HG02571 (cell line): ENCODE measurements at regions not wholly inside any gene's neighbourhood (a gene's known extent, or its start where the extent isn't known, plus 50 kb on each side); places are given as distances from the start of the nearest gene placed in this dataset.

Source experiments
- ATAC-seq: cut with Tn5 transposase; IDR thresholded peaks from one replicate; pipeline ENCODE4 v1.9.1; 2021; ENCODE audit warnings: mild to moderate bottlenecking, moderate library complexity; ENCODE audit not compliant: unreplicated experiment

DNA sequence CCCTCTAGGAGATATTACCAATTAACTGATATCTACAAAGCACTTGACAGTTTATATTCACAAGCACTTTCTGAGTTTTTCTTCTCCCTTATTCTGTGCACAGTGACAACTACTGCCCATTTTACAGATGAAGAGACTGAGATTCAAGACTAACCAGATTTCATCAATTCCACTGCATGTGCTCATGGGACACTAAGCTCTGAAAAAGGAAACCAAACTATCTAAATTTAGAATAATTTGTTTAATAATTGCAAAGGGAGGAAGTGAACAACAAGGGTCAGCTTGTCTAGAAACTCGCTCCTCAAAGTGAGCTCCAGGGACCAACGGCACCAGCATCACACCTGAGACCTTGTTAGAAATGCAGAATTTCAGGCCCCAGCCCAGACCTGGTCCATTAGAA lies 50.8 kb upstream of the MYLIP start:
- no peak for ATAC-seq

- ATAC-seq, result no peak
These were observed 59.2 kb upstream of the MYLIP start for GRCh38 chr6:16069671-16070070.

DNA sequence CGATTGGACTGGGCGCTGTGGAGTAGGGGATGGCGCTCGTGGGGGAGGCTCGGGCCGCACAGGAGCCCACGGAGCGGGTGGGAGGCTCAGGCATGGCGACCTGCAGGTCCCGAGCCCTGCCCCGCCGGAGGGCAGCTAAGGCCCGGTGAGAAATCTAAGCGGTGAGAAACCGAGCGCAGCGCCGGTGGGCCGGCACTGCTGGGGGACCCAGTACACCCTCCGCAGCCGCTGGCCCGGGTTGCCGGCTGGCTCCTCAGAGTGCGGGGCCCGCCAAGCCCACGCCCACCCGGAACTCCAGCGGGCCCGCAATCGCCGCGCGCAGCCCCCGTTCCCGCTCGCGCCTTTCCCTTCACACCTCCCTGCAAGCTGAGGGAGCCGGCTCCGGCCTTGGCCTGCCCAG lies 59.7 kb upstream of the MYLIP start:
- ATAC-seq, result no peak

- ATAC-seq, result no peak
These were observed 61.3 kb upstream of the MYLIP start for GRCh38 chr6:16067568-16067967.

DNA sequence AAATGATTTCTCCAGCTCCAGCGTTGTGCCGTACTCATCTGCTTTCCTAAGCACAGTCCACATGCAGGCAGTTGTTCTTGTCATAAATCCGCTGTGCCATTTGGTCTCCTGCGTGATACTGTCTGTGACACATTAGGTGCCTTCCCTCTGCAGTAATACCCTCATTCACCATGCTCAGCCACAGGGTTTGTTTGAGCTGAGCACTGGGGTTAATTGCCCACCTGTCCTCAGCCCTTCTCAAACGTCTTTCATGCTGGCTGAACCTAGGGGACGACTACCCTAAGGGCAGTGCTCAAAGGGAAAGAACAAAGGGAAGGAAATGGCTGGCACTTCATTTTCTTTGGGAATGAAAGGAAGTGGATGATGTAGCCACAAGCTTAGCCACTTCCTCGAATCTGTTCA lies 64.2 kb upstream of the MYLIP start:
- no peak for ATAC-seq

DNA sequence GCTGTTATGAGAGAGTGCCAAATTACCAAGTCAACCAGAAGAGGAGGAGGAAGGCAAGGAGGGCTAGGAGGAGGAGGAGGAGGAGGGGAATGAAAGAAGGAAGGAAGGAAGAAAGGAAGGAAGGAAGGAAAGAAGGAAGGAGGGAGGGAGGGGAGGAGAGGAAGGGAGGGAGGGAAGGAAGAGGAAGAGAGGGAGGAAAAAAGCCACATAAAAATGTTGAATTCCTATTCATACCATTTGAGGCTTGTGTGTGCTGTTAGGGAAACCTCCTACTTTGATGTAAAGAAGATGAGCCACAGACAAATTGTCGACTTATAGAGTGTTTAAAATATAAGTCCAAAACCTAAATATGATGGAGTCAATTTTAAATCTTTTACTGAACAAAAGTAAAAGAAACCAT lies 65.3 kb upstream of the MYLIP start:
- no peak for ATAC-seq

GRCh38 chr6:16061818-16062217 lies 67.1 kb upstream of the MYLIP start:
- no peak for ATAC-seq

- no peak for ATAC-seq
These were observed 68.8 kb upstream of the MYLIP start for GRCh38 chr6:16060039-16060438.

DNA sequence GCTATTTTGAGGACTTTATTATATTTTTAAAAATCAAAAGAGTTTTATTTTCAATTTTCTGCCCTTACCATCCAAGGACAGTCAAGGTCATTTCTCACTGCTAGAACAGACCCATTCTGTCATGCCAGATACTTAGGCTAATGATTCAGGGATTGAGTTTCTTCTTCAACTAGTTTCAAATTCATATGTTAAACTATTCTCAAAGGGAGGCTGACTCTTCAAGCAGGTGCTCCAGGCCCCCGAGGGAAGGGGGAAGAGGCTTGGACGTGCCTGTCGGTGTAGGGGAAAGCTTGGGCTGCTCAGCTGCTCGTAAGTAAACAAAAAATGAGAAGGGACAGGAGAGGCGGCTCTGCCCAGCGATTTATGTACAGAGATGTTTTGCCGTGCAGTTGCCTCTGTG lies 69.4 kb upstream of the MYLIP start:
- ATAC-seq, result no peak

DNA sequence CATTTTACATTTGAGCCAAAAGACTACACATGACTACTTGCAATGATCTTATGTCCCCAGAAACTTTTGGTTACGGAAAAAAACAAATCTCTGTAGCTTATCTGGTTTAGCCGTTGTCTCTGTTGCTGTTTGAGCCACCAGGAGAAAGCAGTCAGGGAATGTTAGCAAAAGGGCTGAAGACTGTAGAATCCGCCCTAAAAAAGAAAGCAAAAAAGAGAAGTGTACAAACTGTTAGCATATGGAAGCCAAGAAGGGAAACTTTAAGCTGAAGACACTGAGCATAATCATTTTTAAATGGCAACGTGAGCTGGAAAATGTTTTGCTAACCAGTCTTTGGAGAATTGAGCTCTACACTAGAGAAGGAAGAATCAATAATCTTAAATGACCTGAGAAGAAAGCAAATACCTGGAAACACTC lies 69.9 kb upstream of the MYLIP start:
- ATAC-seq, result no peak

- no peak for ATAC-seq
These were observed 70.5 kb upstream of the MYLIP start for GRCh38 chr6:16058201-16058928.

DNA sequence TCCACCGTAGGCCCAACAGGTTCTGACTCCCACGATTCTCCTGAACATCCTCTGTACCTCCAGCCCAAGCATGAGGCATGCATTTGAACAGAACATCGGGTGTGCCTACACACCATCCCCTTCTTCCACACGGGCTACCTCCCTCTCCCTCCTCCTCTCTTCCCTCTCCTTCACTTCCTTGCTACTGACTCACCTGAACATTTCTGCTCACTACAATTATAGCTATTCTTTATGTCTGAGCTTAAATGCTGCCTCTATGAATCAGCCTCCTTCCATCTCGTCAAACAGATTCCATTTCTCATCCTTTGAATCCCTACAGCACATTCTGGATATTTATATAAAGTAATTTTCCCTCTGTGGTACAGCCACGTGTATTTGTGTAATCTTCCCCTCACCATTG lies 71.4 kb upstream of the MYLIP start:
- no peak for ATAC-seq

GRCh38 chr6:16056263-16056870 lies 72.5 kb upstream of the MYLIP start:
- ATAC-seq, result no peak

DNA sequence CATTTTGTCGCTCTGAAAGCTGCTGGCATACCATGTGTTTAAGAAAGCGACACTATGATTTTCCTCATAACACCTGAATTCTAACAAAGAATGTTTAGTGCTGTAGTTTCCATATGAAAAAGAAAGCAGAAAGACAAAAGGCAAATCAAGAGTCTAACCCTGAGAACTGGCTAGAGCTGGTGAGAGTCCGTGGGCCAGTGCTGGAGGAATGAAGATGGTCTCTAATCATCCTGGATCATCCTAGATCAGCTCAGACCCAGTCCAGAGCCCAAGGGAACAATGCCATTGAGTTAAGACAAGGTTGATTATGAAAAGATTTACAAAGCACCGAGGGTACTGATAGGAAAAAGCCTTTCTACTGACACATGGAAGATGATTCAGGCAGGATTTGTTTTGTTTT lies 73.0 kb upstream of the MYLIP start:
- ATAC-seq, result no peak

GRCh38 chr6:16049168-16049567 lies 79.7 kb upstream of the MYLIP start:
- no peak for ATAC-seq

DNA sequence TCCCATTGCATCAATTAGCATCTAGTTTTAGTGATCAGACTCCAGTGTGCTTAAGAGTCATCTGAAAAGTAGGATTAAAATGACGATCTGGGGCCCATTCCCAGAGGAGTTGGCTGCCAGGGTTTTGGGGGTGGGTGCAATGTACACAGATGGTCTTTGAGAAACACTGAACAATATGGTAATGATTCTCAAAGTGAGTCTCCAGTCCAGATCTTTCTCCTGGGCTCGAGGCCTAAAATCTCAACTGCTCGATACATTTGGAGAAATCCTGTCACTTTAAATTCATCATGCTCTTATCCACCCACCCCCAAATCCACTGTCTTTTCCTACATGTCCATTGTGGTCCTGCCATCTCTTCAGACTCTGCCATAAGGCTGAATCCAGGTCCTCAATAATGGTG lies 80.7 kb upstream of the MYLIP start:
- no peak for ATAC-seq

DNA sequence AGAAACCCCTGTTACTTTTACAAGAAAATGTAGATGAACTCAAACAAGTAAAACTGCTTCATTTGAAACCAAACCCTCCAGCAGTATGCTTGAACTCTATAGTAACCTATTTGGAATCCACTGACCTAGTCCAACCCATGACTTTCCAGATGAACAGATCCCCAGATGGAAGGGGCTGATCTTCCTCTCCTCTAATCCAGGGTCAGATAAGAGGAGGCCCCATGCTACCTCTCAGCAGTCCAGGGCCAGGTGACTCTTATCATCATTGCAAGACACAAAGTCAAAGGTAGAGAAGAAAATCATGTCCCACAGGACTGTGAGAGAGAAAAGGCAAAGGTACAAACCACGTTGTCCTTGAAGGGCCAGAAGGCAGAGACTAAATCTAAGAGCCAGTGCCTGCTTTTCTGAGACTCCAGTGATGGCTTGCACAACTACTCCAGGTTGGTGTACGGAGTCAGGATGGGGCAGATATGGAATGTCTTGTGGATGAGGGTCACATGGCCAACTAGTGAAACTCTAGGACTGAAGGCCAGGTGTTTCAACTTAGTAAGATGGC lies 81.4 kb upstream of the MYLIP start:
- ATAC-seq, result no peak

- ATAC-seq, result no peak
These were observed 83.6 kb upstream of the MYLIP start for GRCh38 chr6:16045238-16045637.

DNA sequence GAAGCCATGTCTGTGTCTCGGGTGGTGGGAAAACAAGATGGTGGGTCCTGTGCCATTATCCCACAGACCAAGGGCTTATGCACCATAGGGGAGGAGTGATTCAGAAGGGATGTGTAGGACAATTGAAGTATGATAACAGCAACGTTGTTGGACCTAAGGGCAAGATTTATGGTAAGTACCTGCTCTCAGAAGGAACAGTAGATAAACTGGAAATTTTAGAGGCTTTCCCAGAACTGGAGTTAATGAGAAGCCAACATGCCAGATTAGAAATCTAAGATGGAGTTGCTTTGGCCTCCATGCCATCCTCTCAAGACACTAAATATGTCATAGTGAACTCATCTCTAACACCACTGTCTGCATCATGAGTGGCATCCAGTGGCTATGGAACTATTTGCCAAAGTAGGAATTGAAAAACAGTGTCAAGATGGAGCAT lies 84.7 kb upstream of the MYLIP start:
- no peak for ATAC-seq

- no peak for ATAC-seq
These were observed 85.4 kb upstream of the MYLIP start for GRCh38 chr6:16043171-16044135.

GRCh38 chr6:16042751-16043150 lies 86.1 kb upstream of the MYLIP start:
- no peak for ATAC-seq
